ENCODE measurements at regions not wholly inside any gene's neighbourhood (a gene's known extent, or its start where the extent isn't known, plus 50 kb on each side); places are given as distances from the start of the nearest gene placed in this dataset.

DNA sequence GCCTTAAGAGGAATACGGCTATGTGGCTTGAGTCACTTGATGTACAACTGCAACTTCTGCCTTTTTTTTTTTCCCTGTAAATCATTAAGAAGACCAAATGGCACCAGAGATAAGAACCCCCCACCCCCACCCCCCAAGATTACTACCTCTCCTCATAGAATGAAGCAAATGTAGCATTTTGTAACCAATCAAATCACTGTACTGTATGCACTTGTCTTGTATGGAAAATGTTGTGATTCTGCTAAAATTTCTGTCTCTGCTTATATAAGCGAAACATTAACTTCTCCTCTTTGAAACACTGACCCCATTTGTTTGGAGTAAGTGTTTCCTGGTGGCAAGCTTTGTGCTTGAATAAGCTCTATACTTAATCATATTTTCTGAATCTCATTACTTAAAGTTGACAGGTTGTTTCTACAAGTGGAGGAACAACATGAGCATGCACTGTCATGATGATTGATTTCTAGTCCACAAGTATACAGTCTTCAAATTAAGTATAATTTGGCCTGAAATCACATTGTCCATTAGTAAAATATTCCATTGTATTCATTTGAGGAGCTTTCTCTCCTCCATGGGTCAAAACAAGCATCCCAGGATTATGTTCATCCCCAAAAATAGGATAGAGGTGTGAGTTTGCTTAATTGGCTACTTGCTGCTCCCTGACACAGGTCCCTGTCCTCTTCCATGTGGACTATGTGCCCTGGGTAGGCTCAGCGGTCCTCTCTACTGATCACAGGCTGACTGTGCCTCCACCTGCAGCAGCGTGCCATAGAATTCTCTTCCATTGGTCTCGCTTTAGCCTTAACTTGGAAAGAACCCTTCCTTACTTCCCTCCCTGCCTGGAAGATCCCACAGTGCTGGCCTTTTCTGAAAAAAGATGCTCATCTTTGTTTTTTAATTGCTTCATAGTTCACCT is 104.0 kb upstream of the BMP2K start:
- WGBS (ENCODE audit: insufficient coverage, low lambda C conversion rate) = 17% methylated on average over 1 of the region's 5 CpGs
- peak in 1 of 2 donors; percentile 74 for DNase-seq
- Histone ChIP-seq H3K4me1 (ENCODE audit: control insufficient read depth, insufficient read depth, low read length) (peaks cover 32% of the 10 kb centered on the region), H3K27me3 (ENCODE audit: control insufficient read depth, insufficient read depth, low read length) (no peaks in the 10 kb centered on the region), H3K27ac (ENCODE audit: low read length) (peak overlapping the region; percentile 77), H3K4me3 (ENCODE audit: low read length) (no peak overlapping the region), H3K36me3 (ENCODE audit: control insufficient read depth, insufficient read depth, low read length) (no peaks in the 10 kb centered on the region), H3K9me3 (ENCODE audit: control insufficient read depth, low read depth, low read length) (no peaks in the 10 kb centered on the region)

DNA sequence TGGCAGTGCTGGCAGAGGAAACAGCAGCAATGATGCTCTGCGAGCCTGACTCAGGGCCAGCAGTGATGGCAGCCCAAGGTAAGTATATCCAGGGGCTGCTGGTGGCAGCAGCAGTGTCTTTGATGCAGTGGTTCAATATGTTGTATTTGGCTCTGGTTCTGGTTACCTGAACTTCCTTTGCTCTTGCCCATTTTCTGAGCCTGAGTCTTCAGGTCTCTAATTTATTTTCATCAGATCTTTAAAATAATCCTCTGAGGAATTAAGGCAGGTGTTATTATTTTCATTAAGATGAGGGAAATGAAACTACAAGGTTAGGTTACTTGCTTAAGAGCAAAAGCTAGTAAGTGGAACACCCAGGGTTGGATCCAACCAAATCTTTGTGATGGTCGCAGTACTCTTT is 102.8 kb upstream of the BMP2K start:
- no peaks in the 10 kb centered on the region for H3K9me3 ChIP-seq (ENCODE audit: control insufficient read depth, low read depth, low read length)
- peaks cover 32% of the 10 kb centered on the region for H3K4me1 ChIP-seq (ENCODE audit: control insufficient read depth, insufficient read depth, low read length)
- H3K27ac ChIP-seq (ENCODE audit: low read length) = peak overlapping the region; percentile 77
- WGBS (ENCODE audit: insufficient coverage, low lambda C conversion rate) = 100% methylated on average over 1 of the region's 2 CpGs
- no peak overlapping the region for H3K4me3 ChIP-seq (ENCODE audit: low read length)
- no peaks in the 10 kb centered on the region for H3K36me3 ChIP-seq (ENCODE audit: control insufficient read depth, insufficient read depth, low read length)
- DNase-seq = no peak
- H3K27me3 ChIP-seq (ENCODE audit: control insufficient read depth, insufficient read depth, low read length) = no peaks in the 10 kb centered on the region

DNA sequence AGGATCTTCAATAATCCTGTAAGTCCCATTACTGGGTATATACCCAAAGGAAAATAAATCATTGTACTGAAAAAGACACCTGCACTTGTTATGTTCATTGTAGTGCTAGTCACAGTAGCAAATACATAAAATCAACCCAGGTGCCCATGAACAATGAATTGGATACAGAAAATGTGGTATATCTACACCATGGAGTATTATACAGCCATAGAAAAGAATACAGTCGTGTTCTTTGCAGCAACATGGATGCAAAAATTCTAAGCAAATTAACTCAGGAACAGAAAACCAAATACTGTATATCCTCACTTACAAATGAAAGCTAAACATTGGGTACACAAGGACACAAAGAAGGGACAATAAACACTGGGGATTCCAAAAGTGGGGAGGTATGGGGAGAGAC is 100.8 kb upstream of the BMP2K start:
- no peak for DNase-seq
- no peaks in the 10 kb centered on the region for H3K27me3 ChIP-seq (ENCODE audit: control insufficient read depth, insufficient read depth, low read length)
- no CpG with 5 or more reads among the region's 1 CpG for WGBS (ENCODE audit: insufficient coverage, low lambda C conversion rate)
- no peak overlapping the region for H3K27ac ChIP-seq (ENCODE audit: low read length)
- no peaks in the 10 kb centered on the region for H3K36me3 ChIP-seq (ENCODE audit: control insufficient read depth, insufficient read depth, low read length)
- no peaks in the 10 kb centered on the region for H3K9me3 ChIP-seq (ENCODE audit: control insufficient read depth, low read depth, low read length)
- H3K4me3 ChIP-seq (ENCODE audit: low read length) = no peak overlapping the region
- H3K4me1 ChIP-seq (ENCODE audit: control insufficient read depth, insufficient read depth, low read length) = peaks cover 28% of the 10 kb centered on the region

DNA sequence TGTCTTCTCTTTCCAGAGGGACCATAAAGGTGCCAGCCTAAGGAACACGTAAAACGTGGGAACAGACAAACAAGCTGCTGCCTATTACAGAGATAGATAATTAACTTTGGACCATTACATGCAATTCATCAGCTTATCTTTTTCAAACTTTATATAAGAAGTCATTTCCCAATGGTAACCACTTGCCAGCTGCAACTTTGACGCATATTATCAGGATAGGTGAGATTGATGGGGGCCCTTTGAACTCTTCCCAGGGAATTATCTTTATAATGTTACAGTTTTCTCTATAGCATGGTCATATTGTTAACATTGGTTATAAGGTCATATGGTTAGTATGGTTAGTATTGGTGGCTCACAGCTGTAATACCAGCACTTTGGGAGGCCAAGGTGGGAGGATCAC is 94.1 kb upstream of the BMP2K start:
- peak; percentile 42 to 74 for DNase-seq
- peaks cover 12% of the 10 kb centered on the region for H3K4me1 ChIP-seq (ENCODE audit: control insufficient read depth, insufficient read depth, low read length)

DNA sequence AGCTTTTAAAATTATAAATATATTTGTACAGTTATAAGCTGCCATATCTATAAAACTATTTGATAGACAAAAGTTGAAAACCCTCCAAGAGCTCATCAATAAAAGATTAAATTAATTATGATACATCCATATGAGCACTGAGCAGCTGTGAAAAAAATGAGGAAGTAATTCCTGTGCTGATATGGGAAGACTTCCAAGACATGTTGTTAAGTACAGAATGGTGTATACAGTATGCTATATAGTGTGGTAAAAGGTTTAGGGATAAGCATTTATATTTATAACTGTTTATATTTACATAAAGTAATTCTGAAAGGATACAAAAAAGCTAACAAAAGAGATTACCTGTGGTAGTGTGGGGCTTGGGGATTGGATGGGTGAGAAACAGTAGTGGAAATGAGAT is 92.8 kb upstream of the BMP2K start:
- no peaks in the 10 kb centered on the region for H3K27me3 ChIP-seq (ENCODE audit: control insufficient read depth, insufficient read depth, low read length)
- H3K4me3 ChIP-seq (ENCODE audit: low read length) = no peak overlapping the region
- H3K36me3 ChIP-seq (ENCODE audit: control insufficient read depth, insufficient read depth, low read length) = no peaks in the 10 kb centered on the region
- no peak for DNase-seq
- peaks cover 12% of the 10 kb centered on the region for H3K4me1 ChIP-seq (ENCODE audit: control insufficient read depth, insufficient read depth, low read length)
- no peaks in the 10 kb centered on the region for H3K9me3 ChIP-seq (ENCODE audit: control insufficient read depth, low read depth, low read length)
- H3K27ac ChIP-seq (ENCODE audit: low read length) = no peak overlapping the region

More for the DNA sequence above, 94.1 kb upstream of the BMP2K start:
- Histone ChIP-seq H3K9me3 (ENCODE audit: control insufficient read depth, low read depth, low read length) (no peaks in the 10 kb centered on the region), H3K27ac (ENCODE audit: low read length) (peak overlapping the region; percentile 26), H3K27me3 (ENCODE audit: control insufficient read depth, insufficient read depth, low read length) (no peaks in the 10 kb centered on the region), H3K4me3 (ENCODE audit: low read length) (no peak overlapping the region), H3K36me3 (ENCODE audit: control insufficient read depth, insufficient read depth, low read length) (no peaks in the 10 kb centered on the region)
- 49% methylated on average over 3 of the region's 3 CpGs for WGBS (ENCODE audit: insufficient coverage, low lambda C conversion rate)

DNA sequence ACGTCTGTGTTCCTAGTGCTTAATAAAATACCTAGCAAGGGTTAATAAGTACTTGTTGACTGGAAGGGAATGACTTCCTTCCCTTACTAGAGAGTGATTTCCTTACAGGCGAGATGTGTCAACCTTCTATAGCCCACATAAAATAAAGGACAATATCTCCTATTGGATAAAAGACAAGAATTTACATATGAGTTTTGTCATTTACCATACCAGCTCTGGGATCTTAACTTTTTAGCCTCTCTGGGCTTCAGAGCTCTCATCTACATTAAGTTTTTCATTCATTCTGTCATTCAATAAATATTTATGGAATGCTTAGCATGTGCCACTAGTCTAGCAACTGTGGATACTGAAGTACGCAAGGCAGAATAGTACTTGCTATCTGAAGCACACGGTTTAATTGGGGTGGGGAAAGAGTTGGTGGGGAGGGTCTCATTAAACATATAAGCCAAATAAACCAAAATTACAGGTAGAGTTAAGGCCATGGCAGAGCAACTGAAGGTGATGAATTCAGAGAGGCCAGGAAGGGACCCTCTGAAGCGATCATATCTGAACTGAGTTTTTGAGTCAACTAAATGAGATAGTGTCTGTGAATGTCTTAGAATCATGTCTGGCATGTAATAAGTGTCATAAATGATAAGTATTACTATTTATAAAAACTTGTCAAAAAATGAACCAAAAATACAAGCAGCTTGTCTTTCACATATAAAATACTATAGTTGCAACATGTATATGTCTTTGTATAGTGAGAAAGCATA is 91.6 kb upstream of the BMP2K start:
- Histone ChIP-seq H3K27ac (ENCODE audit: low read length) (no peak overlapping the region), H3K4me1 (ENCODE audit: control insufficient read depth, insufficient read depth, low read length) (peaks cover 15% of the 10 kb centered on the region), H3K9me3 (ENCODE audit: control insufficient read depth, low read depth, low read length) (no peaks in the 10 kb centered on the region), H3K4me3 (ENCODE audit: low read length) (no peak overlapping the region), H3K27me3 (ENCODE audit: control insufficient read depth, insufficient read depth, low read length) (no peaks in the 10 kb centered on the region), H3K36me3 (ENCODE audit: control insufficient read depth, insufficient read depth, low read length) (no peaks in the 10 kb centered on the region)
- no CpG with 5 or more reads among the region's 5 CpGs for WGBS (ENCODE audit: insufficient coverage, low lambda C conversion rate)
- DNase-seq = no peak

DNA sequence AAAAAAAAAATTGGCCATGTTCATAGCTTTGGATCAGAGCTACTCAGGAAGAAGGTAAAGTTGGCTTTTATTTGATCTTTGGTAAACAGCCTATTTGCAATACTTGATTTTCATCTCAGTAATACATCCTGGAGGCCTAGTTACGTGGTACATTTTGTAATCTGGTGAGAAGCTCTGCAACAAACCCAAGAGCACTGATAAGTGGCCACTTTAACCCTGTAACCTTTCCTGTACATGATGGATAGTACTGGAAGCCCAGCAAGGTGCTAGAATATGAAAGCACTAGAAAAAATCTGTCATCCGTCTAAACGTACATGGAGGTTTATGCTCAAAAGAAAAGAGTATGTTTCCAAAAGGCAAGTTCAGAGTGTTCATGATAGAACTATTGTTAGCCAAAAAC is 88.3 kb upstream of the BMP2K start:
- no peak for DNase-seq
- H3K27me3 ChIP-seq (ENCODE audit: control insufficient read depth, insufficient read depth, low read length) = no peaks in the 10 kb centered on the region
- H3K27ac ChIP-seq (ENCODE audit: low read length) = no peak overlapping the region
- H3K4me3 ChIP-seq (ENCODE audit: low read length) = no peak overlapping the region
- H3K36me3 ChIP-seq (ENCODE audit: control insufficient read depth, insufficient read depth, low read length) = no peaks in the 10 kb centered on the region
- peaks cover 23% of the 10 kb centered on the region for H3K4me1 ChIP-seq (ENCODE audit: control insufficient read depth, insufficient read depth, low read length)
- no CpG with 5 or more reads among the region's 3 CpGs for WGBS (ENCODE audit: insufficient coverage, low lambda C conversion rate)
- no peaks in the 10 kb centered on the region for H3K9me3 ChIP-seq (ENCODE audit: control insufficient read depth, low read depth, low read length)

DNA sequence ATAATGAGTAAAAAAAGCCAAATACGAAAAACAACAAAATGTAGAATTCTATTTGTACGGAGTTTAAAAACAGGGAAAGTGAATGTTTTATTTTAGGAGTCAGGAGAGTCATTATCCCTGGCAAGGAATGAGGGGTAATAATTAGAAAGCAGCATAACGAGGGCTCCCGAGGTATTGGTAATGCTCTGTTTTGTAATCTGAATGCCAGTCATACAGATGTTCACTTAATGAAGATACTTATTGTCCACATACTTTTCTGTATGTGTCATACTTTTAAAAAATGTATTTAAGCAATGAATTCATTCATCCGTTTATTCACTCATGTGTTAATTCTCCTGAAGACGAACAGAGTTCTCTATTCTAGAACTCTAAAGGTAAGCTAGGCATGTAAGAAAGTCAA is 87.8 kb upstream of the BMP2K start:
- H3K9me3 ChIP-seq (ENCODE audit: control insufficient read depth, low read depth, low read length) = no peaks in the 10 kb centered on the region
- no peaks in the 10 kb centered on the region for H3K36me3 ChIP-seq (ENCODE audit: control insufficient read depth, insufficient read depth, low read length)
- H3K4me1 ChIP-seq (ENCODE audit: control insufficient read depth, insufficient read depth, low read length) = peaks cover 26% of the 10 kb centered on the region
- H3K4me3 ChIP-seq (ENCODE audit: low read length) = no peak overlapping the region
- 90% methylated on average over 3 of the region's 6 CpGs for WGBS (ENCODE audit: insufficient coverage, low lambda C conversion rate)
- H3K27me3 ChIP-seq (ENCODE audit: control insufficient read depth, insufficient read depth, low read length) = no peaks in the 10 kb centered on the region
- no peak overlapping the region for H3K27ac ChIP-seq (ENCODE audit: low read length)
- DNase-seq = no peak

DNA sequence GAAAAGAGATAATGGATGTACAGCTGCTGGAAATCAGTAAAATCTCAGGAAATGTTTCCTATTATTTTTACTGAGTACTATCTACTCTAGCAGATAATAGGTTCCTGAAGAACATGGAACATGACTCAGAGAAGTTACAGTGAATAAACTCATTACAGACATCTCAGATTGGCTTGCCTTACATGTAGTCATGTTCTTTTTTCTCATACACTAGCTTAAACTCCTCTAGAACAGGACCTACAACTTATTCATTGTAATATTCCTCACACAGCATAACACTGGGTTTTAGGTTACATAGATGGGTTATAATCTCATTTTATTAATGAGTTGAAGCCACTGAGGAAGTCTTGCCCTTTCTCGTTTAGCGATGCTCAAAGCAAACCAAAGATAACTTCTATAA is 86.9 kb upstream of the BMP2K start:
- no peaks in the 10 kb centered on the region for H3K9me3 ChIP-seq (ENCODE audit: control insufficient read depth, low read depth, low read length)
- H3K4me1 ChIP-seq (ENCODE audit: control insufficient read depth, insufficient read depth, low read length) = peaks cover 34% of the 10 kb centered on the region
- peak overlapping the region; percentile 46 for H3K27ac ChIP-seq (ENCODE audit: low read length)
- 100% methylated on average over 2 of the region's 2 CpGs for WGBS (ENCODE audit: insufficient coverage, low lambda C conversion rate)
- no peaks in the 10 kb centered on the region for H3K27me3 ChIP-seq (ENCODE audit: control insufficient read depth, insufficient read depth, low read length)
- no peaks in the 10 kb centered on the region for H3K36me3 ChIP-seq (ENCODE audit: control insufficient read depth, insufficient read depth, low read length)
- H3K4me3 ChIP-seq (ENCODE audit: low read length) = no peak overlapping the region
- DNase-seq = no peak

DNA sequence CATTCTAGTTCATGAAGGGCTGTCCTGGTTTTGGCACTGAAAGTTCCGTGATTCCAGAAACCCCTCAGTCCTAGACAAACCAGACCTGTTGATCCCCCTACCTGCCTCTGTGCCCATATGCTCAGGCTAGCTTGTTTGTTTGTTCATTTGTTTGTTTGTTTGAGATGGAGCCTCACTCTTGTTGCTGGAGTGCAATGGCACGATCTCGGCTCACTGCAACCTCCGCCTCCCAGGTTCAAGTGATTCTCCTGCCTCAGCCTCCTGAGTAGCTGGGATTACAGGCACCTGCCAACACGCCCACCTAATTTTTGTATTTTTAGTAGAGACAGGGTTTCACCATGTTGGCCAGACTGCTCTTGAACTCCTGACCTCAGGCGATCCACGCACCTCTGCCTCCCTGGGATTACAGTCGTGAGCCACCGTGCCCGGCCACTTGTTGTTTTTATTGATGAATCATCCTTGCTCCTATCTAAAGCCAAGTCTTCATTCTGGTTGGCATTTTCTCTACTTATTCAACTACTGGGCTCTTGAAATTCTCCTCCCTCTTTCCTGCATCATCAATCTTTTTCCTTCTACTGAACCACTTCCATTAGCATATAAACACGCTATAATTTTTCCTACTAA is 86.3 kb upstream of the BMP2K start:
- H3K4me1 ChIP-seq (ENCODE audit: control insufficient read depth, insufficient read depth, low read length) = peaks cover 37% of the 10 kb centered on the region
- no peaks in the 10 kb centered on the region for H3K27me3 ChIP-seq (ENCODE audit: control insufficient read depth, insufficient read depth, low read length)
- H3K4me3 ChIP-seq (ENCODE audit: low read length) = no peak overlapping the region
- no peak for DNase-seq
- no peaks in the 10 kb centered on the region for H3K9me3 ChIP-seq (ENCODE audit: control insufficient read depth, low read depth, low read length)
- no CpG with 5 or more reads among the region's 11 CpGs for WGBS (ENCODE audit: insufficient coverage, low lambda C conversion rate)
- no peaks in the 10 kb centered on the region for H3K36me3 ChIP-seq (ENCODE audit: control insufficient read depth, insufficient read depth, low read length)
- peak overlapping the region; percentile 46 for H3K27ac ChIP-seq (ENCODE audit: low read length)
